IPS DF 6.9 (cell line): ENCODE measurements at regions not wholly inside any gene's neighbourhood (a gene's known extent, or its start where the extent isn't known, plus 50 kb on each side); places are given as distances from the start of the nearest gene placed in this dataset.

ENCODE experiments used
- DNase-seq: peaks from one replicate; pipeline ENCODE4 v3.0.0-alpha.2; 2013; ENCODE audit warnings: low read depth, low spot score
- H3K27ac ChIP-seq: one replicate; pipeline ENCODE4 v1.5.1; 2013; ENCODE audit warnings: low read length, control low read depth
- H3K27me3 ChIP-seq: 2 replicates; pipeline ENCODE4 v1.6.1; 2013; ENCODE audit warnings: mild to moderate bottlenecking, low read length; ENCODE audit not compliant: control insufficient read depth, insufficient read depth
- H3K36me3 ChIP-seq: 2 replicates; pipeline ENCODE4 v1.6.1; 2013; ENCODE audit warnings: low read length; ENCODE audit not compliant: control insufficient read depth, insufficient read depth
- H3K4me1 ChIP-seq: 2 replicates; pipeline ENCODE4 v1.6.1; 2013; ENCODE audit warnings: low read length; ENCODE audit not compliant: control insufficient read depth, insufficient read depth
- H3K4me3 ChIP-seq: 2 replicates; pipeline ENCODE4 v1.5.1; 2013; ENCODE audit warnings: mild to moderate bottlenecking, low read length
- H3K9me3 ChIP-seq: 2 replicates; pipeline ENCODE4 v1.6.1; 2013; ENCODE audit warnings: low read length, inconsistent platforms; ENCODE audit not compliant: control insufficient read depth, insufficient read depth
- WGBS: extraction: QIAGEN DNeasy Blood & Tissue Kit; methylation state at CpG from one replicate; pipeline ENCODE4 v1.1.7; 2013; ENCODE audit warnings: mixed read lengths, missing lambda C conversion rate; ENCODE audit not compliant: insufficient read length, insufficient coverage; 5-methylcytosine and 5-hydroxymethylcytosine counted together

GRCh38 chr12:28933176-28933575, 215.9 kb upstream of the FAR2 start:
- H3K4me3 ChIP-seq, result no peak overlapping the region
- H3K4me1 ChIP-seq, result no peaks in the 10 kb centered on the region
- no CpG with 5 or more reads among the region's 1 CpG for WGBS
- H3K36me3 ChIP-seq, result no peaks in the 10 kb centered on the region
- H3K27ac ChIP-seq, result no peak overlapping the region
- H3K27me3 ChIP-seq, result no peaks in the 10 kb centered on the region; the same call in 1 of the 2 replicates
- no peaks in the 10 kb centered on the region for H3K9me3 ChIP-seq
- DNase-seq, result no peak

GRCh38 chr12:28933864-28934527, 215.1 kb upstream of the FAR2 start:
- no peak overlapping the region for H3K4me3 ChIP-seq
- H3K27ac ChIP-seq, result no peak overlapping the region
- no peaks in the 10 kb centered on the region; the same call in 1 of the 2 replicates for H3K27me3 ChIP-seq
- no peaks in the 10 kb centered on the region for H3K36me3 ChIP-seq
- WGBS, result no CpG with 5 or more reads among the region's 8 CpGs
- no peaks in the 10 kb centered on the region for H3K9me3 ChIP-seq
- H3K4me1 ChIP-seq, result no peaks in the 10 kb centered on the region
- no peak for DNase-seq

GRCh38 chr12:28936221-28936620, 212.9 kb upstream of the FAR2 start:
- Histone ChIP-seq H3K36me3 (no peaks in the 10 kb centered on the region), H3K27ac (no peak overlapping the region), H3K27me3 (no peaks in the 10 kb centered on the region; the same call in 1 of the 2 replicates), H3K9me3 (no peaks in the 10 kb centered on the region), H3K4me3 (no peak overlapping the region), H3K4me1 (no peaks in the 10 kb centered on the region)
- no CpG with 5 or more reads among the region's 1 CpG for WGBS
- DNase-seq, result no peak

- no peak for DNase-seq
- Histone ChIP-seq H3K27me3 (no peaks in the 10 kb centered on the region; the same call in 1 of the 2 replicates), H3K36me3 (no peaks in the 10 kb centered on the region), H3K9me3 (no peaks in the 10 kb centered on the region), H3K4me1 (no peaks in the 10 kb centered on the region), H3K27ac (no peak overlapping the region), H3K4me3 (no peak overlapping the region)
- WGBS, result no CpG with 5 or more reads among the region's 3 CpGs
Measured at GRCh38 chr12:28936711-28937110, 212.4 kb upstream of the FAR2 start.

- H3K27ac ChIP-seq, result no peak overlapping the region
- H3K27me3 ChIP-seq, result no peaks in the 10 kb centered on the region; the same call in 1 of the 2 replicates
- H3K9me3 ChIP-seq, result no peaks in the 10 kb centered on the region
- H3K4me1 ChIP-seq, result no peaks in the 10 kb centered on the region
- H3K36me3 ChIP-seq, result no peaks in the 10 kb centered on the region
- no CpG with 5 or more reads among the region's 3 CpGs for WGBS
- no peak overlapping the region for H3K4me3 ChIP-seq
- no peak for DNase-seq
Measured at GRCh38 chr12:28937196-28937595, 211.9 kb upstream of the FAR2 start.

GRCh38 chr12:28938056-28938455, 211.0 kb upstream of the FAR2 start:
- no peak for DNase-seq
- no peaks in the 10 kb centered on the region for H3K9me3 ChIP-seq
- H3K4me3 ChIP-seq, result no peak overlapping the region
- no peak overlapping the region for H3K27ac ChIP-seq
- WGBS, result no CpG with 5 or more reads among the region's 5 CpGs
- no peaks in the 10 kb centered on the region for H3K36me3 ChIP-seq
- no peaks in the 10 kb centered on the region for H3K4me1 ChIP-seq
- no peaks in the 10 kb centered on the region; the same call in 1 of the 2 replicates for H3K27me3 ChIP-seq

GRCh38 chr12:28938581-28939235, 210.4 kb upstream of the FAR2 start:
- WGBS, result no CpG with 5 or more reads among the region's 11 CpGs
- no peak overlapping the region for H3K27ac ChIP-seq
- no peaks in the 10 kb centered on the region for H3K4me1 ChIP-seq
- H3K9me3 ChIP-seq, result no peaks in the 10 kb centered on the region
- H3K27me3 ChIP-seq, result no peaks in the 10 kb centered on the region; the same call in 1 of the 2 replicates
- no peak for DNase-seq
- no peak overlapping the region for H3K4me3 ChIP-seq
- H3K36me3 ChIP-seq, result no peaks in the 10 kb centered on the region

GRCh38 chr12:28939427-28939826, 209.7 kb upstream of the FAR2 start:
- WGBS, result no CpG with 5 or more reads among the region's 2 CpGs
- no peaks in the 10 kb centered on the region for H3K36me3 ChIP-seq
- H3K9me3 ChIP-seq, result no peaks in the 10 kb centered on the region
- H3K4me1 ChIP-seq, result no peaks in the 10 kb centered on the region
- no peaks in the 10 kb centered on the region for H3K27me3 ChIP-seq
- H3K27ac ChIP-seq, result no peak overlapping the region
- no peak overlapping the region for H3K4me3 ChIP-seq
- no peak for DNase-seq

- Histone ChIP-seq H3K27me3 (no peaks in the 10 kb centered on the region), H3K4me3 (no peak overlapping the region), H3K4me1 (no peaks in the 10 kb centered on the region), H3K27ac (no peak overlapping the region), H3K9me3 (no peaks in the 10 kb centered on the region), H3K36me3 (no peaks in the 10 kb centered on the region)
- no CpG with 5 or more reads among the region's 2 CpGs for WGBS
- no peak for DNase-seq
Measured at GRCh38 chr12:28941248-28941647, 207.8 kb upstream of the FAR2 start.

GRCh38 chr12:28946361-28946760, 202.7 kb upstream of the FAR2 start:
- no CpG with 5 or more reads among the region's 6 CpGs for WGBS
- no peaks in the 10 kb centered on the region for H3K27me3 ChIP-seq
- no peaks in the 10 kb centered on the region for H3K36me3 ChIP-seq
- no peak for DNase-seq
- no peak overlapping the region for H3K27ac ChIP-seq
- H3K9me3 ChIP-seq, result no peaks in the 10 kb centered on the region
- no peak overlapping the region for H3K4me3 ChIP-seq
- no peaks in the 10 kb centered on the region for H3K4me1 ChIP-seq

GRCh38 chr12:28948685-28949084, 200.4 kb upstream of the FAR2 start:
- no peaks in the 10 kb centered on the region for H3K27me3 ChIP-seq
- no peaks in the 10 kb centered on the region for H3K9me3 ChIP-seq
- no peak overlapping the region for H3K27ac ChIP-seq
- no CpG with 5 or more reads among the region's 1 CpG for WGBS
- no peak for DNase-seq
- H3K4me1 ChIP-seq, result no peaks in the 10 kb centered on the region
- H3K4me3 ChIP-seq, result no peak overlapping the region
- H3K36me3 ChIP-seq, result no peaks in the 10 kb centered on the region
